HG02970 (cell line): ENCODE measurements at regions not wholly inside any gene's neighbourhood (a gene's known extent, or its start where the extent isn't known, plus 50 kb on each side); places are given as distances from the start of the nearest gene placed in this dataset.

Experiments
- ATAC-seq: cut with Tn5 transposase; IDR thresholded peaks from one replicate; pipeline ENCODE4 v1.9.1; 2021; ENCODE audit warnings: mild to moderate bottlenecking, moderate library complexity, moderate number of reproducible peaks; ENCODE audit not compliant: unreplicated experiment, low FRiP score

GRCh38 chr16:73265124-73265837 lies 217.4 kb upstream of the ZFHX3 start:
- no peak for ATAC-seq

DNA sequence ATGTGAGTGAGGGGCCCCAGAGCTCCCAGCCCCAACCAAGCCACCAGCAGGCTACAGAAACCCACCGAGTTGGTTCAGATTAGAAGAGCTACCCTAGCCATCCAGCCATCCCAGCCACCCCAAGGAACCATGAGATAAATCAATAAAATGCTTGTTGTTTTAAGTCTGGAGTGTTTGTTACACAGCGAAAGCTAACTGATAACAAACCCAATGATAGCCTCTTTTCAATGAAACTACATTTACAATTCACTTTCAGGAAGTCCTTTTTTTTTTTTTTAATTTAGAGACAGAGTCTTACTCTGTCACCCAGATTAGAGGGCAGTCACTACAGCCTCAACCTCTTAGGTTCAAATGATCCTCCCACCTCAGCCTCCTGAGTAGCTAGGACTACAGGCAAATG lies 215.0 kb upstream of the ZFHX3 start:
- ATAC-seq, result no peak

DNA sequence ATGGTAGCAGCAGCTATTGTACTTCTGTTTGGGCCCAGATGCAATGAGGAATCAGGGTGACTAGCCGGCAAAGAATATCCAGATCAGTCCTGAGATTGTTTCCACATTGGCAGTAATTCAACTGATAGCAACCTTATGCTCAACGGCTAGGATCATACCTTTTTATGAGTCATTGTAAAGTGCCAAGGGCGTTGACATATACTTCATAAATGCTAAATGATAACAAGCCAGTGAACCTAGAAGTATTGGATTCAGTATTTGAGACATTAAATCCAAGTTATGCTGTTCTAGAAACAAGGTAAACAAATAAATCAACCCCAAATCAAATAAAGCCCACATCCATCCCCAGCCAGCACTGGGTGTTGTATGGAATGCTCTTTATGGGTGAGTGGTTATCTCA lies 207.1 kb upstream of the ZFHX3 start:
- no peak for ATAC-seq

- no peak for ATAC-seq
Observed at GRCh38 chr16:73253922-73254480, 206.1 kb upstream of the ZFHX3 start.

- ATAC-seq, result no peak
Observed at GRCh38 chr16:73252446-73252845, 204.5 kb upstream of the ZFHX3 start.

DNA sequence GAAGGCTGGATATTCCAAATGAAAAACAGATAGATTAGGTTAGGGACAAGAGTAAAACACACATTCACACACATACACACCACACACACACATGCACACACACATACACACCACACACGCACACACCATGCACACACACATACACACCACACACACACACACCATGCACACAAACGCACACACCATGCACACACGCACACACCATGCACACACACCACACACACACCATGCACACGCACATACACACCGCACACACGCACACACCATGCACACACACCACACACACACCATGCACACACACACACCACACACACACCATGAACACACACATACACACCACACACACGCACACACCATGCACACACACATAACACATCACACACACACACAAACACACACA lies 203.7 kb upstream of the ZFHX3 start:
- ATAC-seq, result no peak

GRCh38 chr16:73248316-73248715 lies 200.4 kb upstream of the ZFHX3 start:
- no peak for ATAC-seq

GRCh38 chr16:73240920-73241319 lies 193.0 kb upstream of the ZFHX3 start:
- no peak for ATAC-seq

GRCh38 chr16:73237601-73238000 lies 189.7 kb upstream of the ZFHX3 start:
- ATAC-seq, result no peak

DNA sequence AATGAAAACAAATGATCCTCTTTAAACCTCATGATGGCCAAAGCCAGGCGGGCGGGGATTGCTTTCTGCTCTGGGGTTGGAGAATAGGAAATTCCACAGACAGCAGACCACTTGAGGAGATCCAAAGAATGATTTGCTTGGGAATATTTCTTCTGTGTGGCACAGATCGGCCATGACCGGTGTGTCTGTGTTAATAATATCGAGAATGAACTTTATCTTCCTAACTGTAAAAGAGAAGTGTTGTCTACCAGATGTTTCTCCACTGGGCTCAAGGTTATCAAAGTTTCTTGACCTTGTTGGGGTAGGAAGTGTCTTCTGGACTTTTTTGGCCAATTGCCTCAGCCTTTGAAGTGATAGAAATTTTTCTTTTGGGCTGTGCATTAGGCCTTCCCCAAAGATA lies 186.6 kb upstream of the ZFHX3 start:
- ATAC-seq, result no peak

DNA sequence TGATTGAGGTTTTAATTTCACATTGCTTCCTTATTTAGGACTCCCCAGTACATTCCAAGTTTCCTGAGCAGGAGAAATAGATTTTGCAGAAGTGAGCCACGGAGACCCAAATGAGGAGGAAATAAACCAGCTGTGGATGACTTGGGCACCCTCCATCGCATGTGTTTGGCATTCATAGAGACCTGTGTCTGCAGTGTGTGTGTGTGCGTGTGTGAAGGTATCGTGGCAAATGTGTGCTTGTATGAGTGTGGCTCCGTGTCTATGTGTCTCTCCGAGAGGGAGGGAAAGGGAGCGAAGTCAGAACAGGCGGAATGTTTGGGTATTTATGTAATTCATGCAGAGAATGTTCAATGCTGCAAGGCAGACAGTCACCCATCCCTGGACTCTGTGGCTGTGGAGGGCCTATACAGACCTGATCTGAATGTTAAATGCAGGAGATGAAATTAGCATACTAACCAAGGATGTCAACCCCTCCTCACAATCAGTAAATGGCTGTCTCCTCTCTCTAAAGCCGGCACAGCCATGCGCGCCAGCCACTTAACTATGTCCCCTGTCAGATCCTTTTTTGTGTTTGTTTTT lies 186.0 kb upstream of the ZFHX3 start:
- no peak for ATAC-seq

GRCh38 chr16:73233329-73233765 lies 185.4 kb upstream of the ZFHX3 start:
- no peak for ATAC-seq

DNA sequence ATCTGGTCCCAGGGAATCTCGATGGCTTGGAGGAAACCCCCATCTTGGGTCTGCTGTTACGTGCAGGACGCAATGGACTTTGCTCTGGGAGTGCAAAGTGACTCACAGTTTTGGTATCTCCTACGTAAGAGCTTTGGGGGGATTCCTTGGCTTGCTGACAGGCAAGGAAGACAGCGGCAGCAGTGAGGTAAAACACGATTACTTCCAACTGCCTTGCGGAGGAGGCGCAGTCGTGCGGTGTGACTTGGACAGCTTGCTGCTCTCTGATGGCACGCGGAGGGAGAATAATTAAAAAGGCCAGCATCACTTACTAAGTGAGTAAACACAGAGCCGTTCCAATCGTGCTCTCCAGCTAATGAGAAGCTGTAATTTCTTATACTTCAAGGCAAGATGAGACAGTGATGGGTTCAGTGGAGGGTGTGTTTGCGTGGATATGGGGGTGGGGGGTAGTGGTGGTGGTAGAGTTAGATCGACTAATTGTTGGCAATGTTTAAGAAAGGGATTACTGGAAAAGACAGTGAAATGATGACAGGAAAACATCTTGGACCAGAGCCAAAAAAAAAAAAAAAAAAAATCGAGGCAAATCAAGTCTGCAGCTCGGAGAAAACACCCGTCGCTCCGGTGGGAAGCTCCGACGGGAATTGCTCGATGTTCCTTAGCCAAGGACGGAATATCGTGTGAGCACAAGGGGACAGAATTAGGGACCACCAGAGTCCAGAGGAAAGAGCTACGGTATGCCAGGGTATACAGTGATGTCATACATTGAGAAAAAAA lies 184.8 kb upstream of the ZFHX3 start:
- ATAC-seq, result no peak

DNA sequence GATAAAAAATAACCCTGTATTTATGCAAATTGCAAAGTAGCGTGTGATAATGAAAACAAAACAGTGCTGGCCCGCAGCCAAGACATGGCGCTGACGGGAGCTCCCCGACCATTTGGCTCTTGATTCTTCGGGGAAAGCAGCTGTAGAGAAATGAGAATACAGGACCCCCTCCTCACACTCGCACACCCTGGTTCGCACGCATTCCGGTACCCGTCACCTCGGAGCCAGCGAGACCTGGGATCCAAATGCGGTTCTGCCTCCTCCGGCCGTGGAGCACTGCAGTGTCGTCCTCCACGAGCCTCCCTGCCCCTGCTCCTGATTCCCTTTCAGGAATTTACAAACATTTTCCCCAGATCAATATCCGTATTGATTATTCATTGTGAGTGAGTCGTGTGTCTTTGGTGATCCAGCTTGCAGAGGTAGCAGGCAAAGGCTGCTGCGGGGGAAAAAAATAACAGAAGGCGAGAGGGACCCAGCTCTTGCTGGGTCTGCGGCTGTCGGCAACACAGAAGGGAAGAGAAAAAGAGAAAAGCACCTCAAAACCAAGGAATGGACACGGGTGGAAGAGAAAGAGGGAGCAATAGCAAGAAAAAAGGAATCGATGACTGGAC lies 184.1 kb upstream of the ZFHX3 start:
- no peak for ATAC-seq

- no peak for ATAC-seq
Observed at GRCh38 chr16:73231379-73231778, 183.5 kb upstream of the ZFHX3 start.

DNA sequence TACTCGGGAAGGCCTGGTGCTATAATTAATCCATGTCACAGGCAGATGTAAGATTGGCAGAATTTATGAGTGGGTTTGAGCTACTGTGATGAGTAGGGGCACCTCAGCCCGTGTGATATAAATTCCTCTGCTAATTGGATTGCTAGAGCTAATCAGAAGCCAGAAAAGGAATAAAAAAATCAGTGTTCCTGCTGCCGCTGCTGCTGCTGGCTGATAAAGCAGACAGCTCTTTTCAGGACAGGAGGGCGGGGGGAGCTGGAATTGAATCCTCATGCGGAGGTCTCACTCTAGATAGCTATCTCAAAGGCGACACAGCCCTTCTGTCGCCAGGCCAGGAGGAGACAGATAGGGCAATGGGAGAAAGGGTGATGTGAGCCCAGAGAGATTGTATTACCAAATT lies 182.7 kb upstream of the ZFHX3 start:
- no peak for ATAC-seq

DNA sequence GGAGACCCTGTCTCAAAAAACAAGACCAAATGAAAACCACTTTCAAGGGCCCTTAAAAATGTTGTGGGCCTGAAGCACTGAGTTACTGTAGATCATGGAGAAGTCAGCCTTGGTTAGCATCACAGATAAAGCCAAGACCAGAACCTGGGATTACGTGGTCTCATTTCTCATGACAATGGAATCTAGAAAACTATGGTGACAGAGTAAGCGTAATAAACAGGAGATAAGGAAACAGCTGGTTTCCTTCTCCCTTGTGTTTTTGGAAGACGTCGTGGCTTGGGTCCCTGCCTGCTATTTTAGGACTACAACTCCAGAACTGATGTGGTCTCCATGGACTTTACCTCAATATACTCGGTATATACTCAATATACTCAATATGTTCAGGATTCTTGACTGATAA lies 180.7 kb upstream of the ZFHX3 start:
- no peak for ATAC-seq

DNA sequence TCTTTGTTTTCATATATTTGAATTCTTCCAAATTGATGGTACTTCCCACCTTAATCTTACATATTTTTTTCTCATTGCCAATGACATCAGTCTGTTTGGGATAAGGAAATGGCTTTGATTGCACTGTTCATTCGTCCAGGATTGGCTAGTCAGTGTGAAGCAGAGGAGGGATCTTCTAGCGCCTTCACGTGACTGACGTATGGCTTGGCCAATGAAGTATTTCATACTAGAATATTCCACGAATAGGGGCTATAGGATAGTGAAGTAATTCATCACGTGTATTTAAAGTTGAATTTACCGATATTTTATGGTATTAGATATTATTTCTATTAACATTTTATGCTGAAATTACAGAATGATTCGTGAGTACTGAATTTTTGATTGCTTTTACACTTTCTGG lies 178.7 kb upstream of the ZFHX3 start:
- no peak for ATAC-seq

DNA sequence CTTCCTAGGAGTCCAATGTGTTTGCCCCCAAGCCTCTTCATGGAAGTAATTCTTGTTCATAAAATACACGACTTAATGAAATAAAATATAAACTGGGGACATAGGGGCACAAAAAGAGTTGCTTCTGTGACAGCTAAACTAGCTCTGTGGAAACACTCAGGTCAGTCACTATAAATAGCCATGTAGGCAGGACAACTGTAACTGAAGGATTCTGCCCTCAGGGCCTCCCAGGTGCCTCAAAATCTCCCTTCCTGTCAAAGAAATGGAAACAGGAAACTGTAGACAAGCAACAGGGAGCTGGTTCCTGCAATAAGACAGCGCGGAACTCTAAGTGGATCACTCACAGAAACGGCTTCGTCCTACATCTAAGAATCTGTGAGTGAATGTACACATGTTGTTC lies 178.1 kb upstream of the ZFHX3 start:
- ATAC-seq, result no peak

DNA sequence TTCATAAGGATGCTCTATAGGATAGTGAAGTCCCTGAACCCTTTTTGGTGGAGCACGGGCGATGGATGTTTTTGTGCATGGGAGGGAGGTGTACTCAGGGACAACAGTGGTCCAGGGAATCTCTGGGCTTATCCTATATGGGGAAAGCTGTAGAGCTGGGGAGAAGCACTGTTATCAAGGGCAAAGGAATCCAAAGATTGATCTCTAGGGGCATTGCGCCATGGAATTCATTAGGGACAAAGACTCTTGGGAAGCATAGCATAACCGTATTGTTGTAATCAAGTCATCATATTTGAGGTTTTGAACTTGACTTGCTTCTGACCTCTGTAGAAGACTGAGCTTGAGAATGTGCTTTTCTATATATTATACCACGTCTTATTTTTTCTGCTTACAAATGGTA lies 172.9 kb upstream of the ZFHX3 start:
- ATAC-seq, result no peak

DNA sequence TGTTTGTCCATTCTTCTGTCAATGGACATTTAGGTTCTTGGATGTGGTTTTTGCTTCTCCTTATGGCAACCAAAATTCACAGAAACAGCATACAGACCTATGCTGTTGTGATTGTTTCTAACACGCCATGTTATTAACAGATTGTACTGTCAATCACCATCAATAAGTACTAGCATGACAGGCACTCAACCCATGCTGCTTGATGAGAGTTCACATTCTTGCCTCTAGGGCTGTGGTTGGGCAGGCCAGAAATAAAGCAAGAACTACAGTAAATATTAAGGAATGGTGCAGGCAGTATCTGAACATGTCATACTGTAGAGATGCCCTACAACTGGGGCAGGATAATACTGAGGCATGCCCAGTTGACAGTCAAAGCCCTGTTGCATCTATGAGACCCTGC lies 171.2 kb upstream of the ZFHX3 start:
- ATAC-seq, result no peak
